Heart right ventricle (tissue), 16 donors: ENCODE measurements at regions not wholly inside any gene's neighbourhood (a gene's known extent, or its start where the extent isn't known, plus 50 kb on each side); places are given as distances from the start of the nearest gene placed in this dataset.

Source experiments
- ATAC-seq, 8 donors: fragments of 200-7000 bp; cut with Tn5 transposase; one replicate each; pipeline ENCODE4 v1.9.1; 2020; ENCODE audit warnings: mild to moderate bottlenecking in 8 of 8, moderate library complexity in 8 of 8, moderate number of reproducible peaks in 1 of 8
- DNase-seq, 2 donors: peaks; one replicate each; pipeline ENCODE4 v3.0.0-alpha.2; 2020
- H3K27ac ChIP-seq, 10 donors: fragments of 200-600 bp; sonication (generic) in 2 of 10; one replicate each; pipeline versions ENCODE4 v1.5.0 to v1.8.0; 2020 to 2022; ENCODE audit warnings: mild to moderate bottlenecking in 3 of 10
- H3K27me3 ChIP-seq, 7 donors: fragments of 200-600 bp; one replicate each; pipeline ENCODE4 v1.8.0; 2021 to 2022; ENCODE audit warnings: mild to moderate bottlenecking in 2 of 7
- H3K36me3 ChIP-seq, 9 donors: fragments of 200-600 bp; sonication (generic) in 1 of 9; one replicate each; pipeline versions ENCODE4 v1.5.0 to v1.8.0; 2020 to 2022; ENCODE audit warnings: mild to moderate bottlenecking in 2 of 9
- H3K4me1 ChIP-seq, 9 donors: fragments of 200-600 bp; sonication (generic) in 1 of 9; one replicate each; pipeline versions ENCODE4 v1.5.0 to v1.8.0; 2020 to 2022; ENCODE audit warnings: mild to moderate bottlenecking in 4 of 9
- H3K4me3 ChIP-seq, 10 donors: fragments of 200-600 bp; sonication (generic) in 2 of 10; one replicate each; pipeline versions ENCODE4 v1.5.0 to v1.8.0; 2020 to 2022; ENCODE audit warnings: mild to moderate bottlenecking in 7 of 10, moderate library complexity in 2 of 10
- H3K9me3 ChIP-seq, 11 donors: fragments of 200-600 bp in 10 of 11; sonication (generic) in 2 of 11; one replicate each; pipeline versions ENCODE4 v1.5.0 to v1.8.0; 2013 to 2022; ENCODE audit warnings: mild to moderate bottlenecking in 2 of 11, control low read depth in 1 of 11, moderate library complexity in 1 of 11
- WGBS, 2 donors: extraction: QIAGEN DNeasy Blood & Tissue Kit; methylation state at CpG; one replicate each; pipeline ENCODE4 v1.1.7; 2013; ENCODE audit warnings: inconsistent platforms in 1 of 2; 5-methylcytosine and 5-hydroxymethylcytosine counted together
- intact Hi-C, 10 donors: fragments of 100-400 bp; cut with DNase I; formaldehyde crosslinking; loops; one replicate each; pipeline versions ENCODE4 v1.11.1 to v1.14.2; 2022
- TF ChIP-seq, protein P1 (sequence below), 9 donors: fragments of 200-600 bp; sonication (generic) in 2 of 9; IDR thresholded peaks; one replicate each; pipeline versions ENCODE4 v1.5.0 to v1.8.0; 2021 to 2022; ENCODE audit warnings: antibody characterized with exemption in 9 of 9, mild to moderate bottlenecking in 5 of 9, moderate library complexity in 1 of 9
- donor health status: Arrhythmogenic right ventricular cardiomyopathy.
- donor health status: ischemic (EF 13 %, LVEDD 7.1; RV severe dilation, severe dysfunction).
- donor health status: healthy with polysubstance abuse.
- donor health status: DM: no; HTN: yes; CAD: no.
- donor health status: DM: no; HTN: no; CAD: no.
- donor health status: ischemic (EF 25% LVEDD 6.9; RV normal size, moderate dysfunction).
- donor health status: ischemic (EF 25% LVEDD 5.7; RV mildly dilated, moderate dysfunction).
- donor health status: healthy.
- donor health status: DM: yes; HTN: yes; CAD: no.
- donor health status: Ischemic cardiomyopathy.
- donor health status: ischemic (EF 35%, LVEDD 5.7; RV mildly dilated, moderate dysfunction).
- donor health status: nonischemic (EF 11% LVEDD 7.7; RV severe dilation, severe dysfunction).
- donor health status: DM: yes; HTN: yes; CAD: no.
- donor health status: PGD.
- donor health status: ischemic (EF 29% LVEDD 5.4; RV normal size, mild dysfunction).
- donor health status: nonischemic (EF 23%, LVEDD 6.1; RV moderate dilation, normal function).

DNA sequence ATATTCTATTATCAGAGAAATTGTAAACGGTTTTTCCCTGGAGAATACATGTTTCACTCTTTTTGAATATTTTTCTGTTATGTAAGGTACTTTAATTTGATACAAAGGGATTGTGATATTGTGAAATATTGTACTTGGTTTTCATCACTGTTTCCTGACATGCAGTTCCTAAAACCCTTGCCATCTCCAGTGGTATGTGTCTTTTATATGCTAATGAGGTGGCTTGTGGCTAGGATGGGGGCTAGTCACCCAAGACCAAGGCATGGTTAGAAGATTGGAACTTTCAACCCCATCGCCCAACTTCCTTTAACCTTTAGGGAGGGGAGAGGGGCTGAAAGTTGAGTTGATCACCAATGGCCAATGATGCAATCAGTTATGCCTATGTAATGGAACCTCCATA is 160.6 kb downstream of the TAF11L14 start:
- H3K4me1 ChIP-seq, result no peaks in the 10 kb centered on the region
- no peak for ATAC-seq
- no peaks in the 10 kb centered on the region for H3K36me3 ChIP-seq
- intact Hi-C loops, result no loop called here
- peaks cover 0 to 4% (median 0%) of the 10 kb centered on the region in 11 donors for H3K9me3 ChIP-seq
- no peak for DNase-seq
- no peak overlapping the region for H3K4me3 ChIP-seq
- WGBS, 2 donors, result 69% methylated on average over 2 of the region's 2 CpGs
- TF ChIP-seq, protein P1, sequence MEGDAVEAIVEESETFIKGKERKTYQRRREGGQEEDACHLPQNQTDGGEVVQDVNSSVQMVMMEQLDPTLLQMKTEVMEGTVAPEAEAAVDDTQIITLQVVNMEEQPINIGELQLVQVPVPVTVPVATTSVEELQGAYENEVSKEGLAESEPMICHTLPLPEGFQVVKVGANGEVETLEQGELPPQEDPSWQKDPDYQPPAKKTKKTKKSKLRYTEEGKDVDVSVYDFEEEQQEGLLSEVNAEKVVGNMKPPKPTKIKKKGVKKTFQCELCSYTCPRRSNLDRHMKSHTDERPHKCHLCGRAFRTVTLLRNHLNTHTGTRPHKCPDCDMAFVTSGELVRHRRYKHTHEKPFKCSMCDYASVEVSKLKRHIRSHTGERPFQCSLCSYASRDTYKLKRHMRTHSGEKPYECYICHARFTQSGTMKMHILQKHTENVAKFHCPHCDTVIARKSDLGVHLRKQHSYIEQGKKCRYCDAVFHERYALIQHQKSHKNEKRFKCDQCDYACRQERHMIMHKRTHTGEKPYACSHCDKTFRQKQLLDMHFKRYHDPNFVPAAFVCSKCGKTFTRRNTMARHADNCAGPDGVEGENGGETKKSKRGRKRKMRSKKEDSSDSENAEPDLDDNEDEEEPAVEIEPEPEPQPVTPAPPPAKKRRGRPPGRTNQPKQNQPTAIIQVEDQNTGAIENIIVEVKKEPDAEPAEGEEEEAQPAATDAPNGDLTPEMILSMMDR (IDR thresholded peaks at IDR 0.05), result no peak
- no peaks in the 10 kb centered on the region for H3K27me3 ChIP-seq
- no peak overlapping the region for H3K27ac ChIP-seq

DNA sequence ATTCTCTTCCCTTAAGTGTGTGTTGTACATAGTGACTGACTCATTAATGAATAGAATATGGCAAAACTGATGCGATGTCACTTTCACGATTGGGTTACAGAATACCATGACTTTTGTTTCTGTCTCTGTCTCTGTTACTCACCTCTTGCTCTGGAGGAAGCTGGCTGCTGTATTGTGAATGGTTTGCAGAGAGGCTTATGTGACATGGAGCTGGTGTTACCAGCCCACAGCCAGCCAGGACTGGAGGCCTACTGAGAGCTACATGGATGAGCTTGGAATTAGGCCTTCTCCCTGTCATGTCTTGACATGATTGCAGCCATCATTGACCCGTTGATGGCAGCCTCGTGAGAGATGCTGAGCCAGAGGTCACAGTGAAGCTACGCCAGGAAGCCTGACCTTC is 161.9 kb downstream of the TAF11L14 start:
- DNase-seq (no peak), ATAC-seq (no peak)
- H3K27ac ChIP-seq, result no peak overlapping the region
- H3K9me3 ChIP-seq, result peaks cover 0 to 4% (median 0%) of the 10 kb centered on the region in 11 donors
- TF ChIP-seq, protein P1 (IDR thresholded peaks at IDR 0.05), result no peak
- no peaks in the 10 kb centered on the region for H3K27me3 ChIP-seq
- WGBS, 2 donors, result 55 to 59% methylated on average over 5 of the region's 5 CpGs
- H3K36me3 ChIP-seq, result no peaks in the 10 kb centered on the region
- intact Hi-C loops, result no loop called here
- H3K4me1 ChIP-seq, result no peaks in the 10 kb centered on the region
- H3K4me3 ChIP-seq, result no peak overlapping the region

DNA sequence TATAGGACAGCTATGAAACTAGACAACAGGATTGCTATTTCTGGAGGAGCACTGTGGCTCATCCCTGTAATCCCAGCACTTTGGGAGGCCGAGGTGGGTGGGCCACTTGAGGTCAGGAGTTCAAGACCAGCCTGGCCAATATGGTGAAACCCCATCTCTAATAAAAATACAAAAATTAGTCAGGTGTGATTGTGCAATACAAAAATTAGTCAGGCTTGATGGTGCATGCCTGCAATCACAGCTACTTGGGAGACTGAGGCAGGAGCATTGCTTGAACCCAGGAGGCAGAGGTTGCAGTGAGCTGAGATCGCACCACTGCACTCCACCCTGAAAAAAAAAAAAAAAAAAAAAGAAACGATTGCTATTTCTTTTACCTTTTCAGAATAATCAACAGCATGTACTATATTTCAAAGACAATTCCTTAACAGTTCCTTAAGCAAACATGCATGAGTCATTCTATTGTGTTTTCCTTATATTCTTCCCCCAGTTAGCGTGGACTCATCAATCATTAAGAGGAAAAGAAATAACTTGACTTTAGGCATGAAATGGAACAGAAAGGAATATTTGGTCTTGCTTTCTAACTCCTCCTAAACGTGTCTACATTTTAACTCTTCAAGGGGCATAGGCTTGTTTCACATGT is 162.6 kb downstream of the TAF11L14 start:
- no peak for DNase-seq
- no peaks in the 10 kb centered on the region for H3K36me3 ChIP-seq
- WGBS, 2 donors, result 49 to 55% methylated on average over 5 of the region's 5 CpGs
- H3K27me3 ChIP-seq, result no peaks in the 10 kb centered on the region
- H3K27ac ChIP-seq, result no peak overlapping the region
- no peak overlapping the region for H3K4me3 ChIP-seq
- peaks cover 0 to 4% (median 0%) of the 10 kb centered on the region in 11 donors for H3K9me3 ChIP-seq
- no peak for ATAC-seq
- TF ChIP-seq, protein P1 (IDR thresholded peaks at IDR 0.05), result no peak
- intact Hi-C loops, result no loop called here
- H3K4me1 ChIP-seq, result no peaks in the 10 kb centered on the region

DNA sequence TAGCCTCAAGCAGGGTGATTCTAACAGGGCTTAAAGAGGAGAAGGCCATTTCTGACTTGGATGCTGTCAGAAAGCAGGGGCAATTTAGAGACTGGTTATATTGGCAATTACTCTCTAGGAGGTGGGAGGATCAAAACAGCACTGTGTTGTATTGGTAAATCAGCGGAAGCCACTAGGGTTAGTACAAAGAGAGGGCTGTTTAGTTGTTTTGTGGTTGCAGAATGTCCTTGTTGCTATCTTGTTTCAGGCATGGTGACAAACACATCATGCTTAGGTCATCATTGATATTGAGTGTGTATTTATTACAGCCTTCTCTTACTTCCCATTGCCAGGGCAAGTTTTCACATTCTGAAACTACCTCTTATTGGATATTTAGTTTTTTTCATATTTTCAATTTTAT is 165.3 kb downstream of the TAF11L14 start:
- intact Hi-C loops, result no loop called here
- DNase-seq (no peak), ATAC-seq (no peak)
- no peaks in the 10 kb centered on the region for H3K36me3 ChIP-seq
- no peaks in the 10 kb centered on the region for H3K27me3 ChIP-seq
- no peaks in the 10 kb centered on the region for H3K4me1 ChIP-seq
- 84 to 89% methylated on average over 1 of the region's 1 CpG for WGBS, 2 donors
- no peaks in the 10 kb centered on the region for H3K9me3 ChIP-seq
- TF ChIP-seq, protein P1 (IDR thresholded peaks at IDR 0.05), result no peak
- H3K27ac ChIP-seq, result no peak overlapping the region
- no peak overlapping the region for H3K4me3 ChIP-seq
